RWPE2 (cell line): ENCODE measurements at regions not wholly inside any gene's neighbourhood (a gene's known extent, or its start where the extent isn't known, plus 50 kb on each side); places are given as distances from the start of the nearest gene placed in this dataset.

Experiments used
- ATAC-seq: fragments of 200-7000 bp; cut with Tn5 transposase; 3 replicates; pipeline ENCODE4 v1.9.1; 2021; ENCODE audit warnings: low read depth
- DNase-seq: peaks from one replicate; pipeline ENCODE4 v3.0.0-alpha.2; 2020; ENCODE audit warnings: low spot score
- H3K27ac ChIP-seq: fragments of 450-650 bp; 2 replicates; pipeline ENCODE4 v1.5.1; 2017; ENCODE audit warnings: mild to moderate bottlenecking; ENCODE audit not compliant: poor library complexity, severe bottlenecking
- H3K27me3 ChIP-seq: fragments of 250-450 bp; sonication (Bioruptor Pico); 2 replicates; pipeline ENCODE4 v1.5.1; 2021; ENCODE audit warnings: mild to moderate bottlenecking, moderate library complexity; ENCODE audit not compliant: insufficient read depth, poor library complexity, severe bottlenecking
- H3K36me3 ChIP-seq: fragments of 250-450 bp; sonication (Bioruptor Pico); 2 replicates; pipeline ENCODE4 v1.5.1; 2020; ENCODE audit warnings: low read depth, mild to moderate bottlenecking, moderate library complexity
- H3K4me1 ChIP-seq: fragments of 250-450 bp; sonication (Bioruptor Pico); 2 replicates; pipeline ENCODE4 v1.5.1; 2021; ENCODE audit warnings: mild to moderate bottlenecking, moderate library complexity; ENCODE audit not compliant: insufficient read depth, poor library complexity, severe bottlenecking
- H3K4me3 ChIP-seq: fragments of 250-450 bp; sonication (Bioruptor Pico); 2 replicates; pipeline ENCODE4 v1.5.1; 2021; ENCODE audit warnings: mild to moderate bottlenecking, moderate library complexity; ENCODE audit not compliant: severe bottlenecking
- H3K9me3 ChIP-seq: fragments of 250-450 bp; sonication (Bioruptor Pico); 2 replicates; pipeline ENCODE4 v1.5.1; 2021; ENCODE audit warnings: mild to moderate bottlenecking, moderate library complexity; ENCODE audit not compliant: severe bottlenecking
- CTCF ChIP-seq: fragments of 450-650 bp; IDR thresholded peaks from one replicate; pipeline ENCODE4 v1.5.1; 2017; ENCODE audit warnings: mild to moderate bottlenecking, moderate library complexity; ENCODE audit not compliant: poor library complexity, severe bottlenecking

- H3K36me3 ChIP-seq, result no peaks in the 10 kb centered on the region
- H3K4me3 ChIP-seq, result no peak overlapping the region
- ATAC-seq (peak; percentile 54; the same call in 1 of the 3 replicates), DNase-seq (no peak)
- no peaks in the 10 kb centered on the region for H3K27me3 ChIP-seq
- no peak for TF ChIP-seq CTCF
- peak overlapping the region; percentile 50 for H3K27ac ChIP-seq
- H3K4me1 ChIP-seq, result peaks cover 15% of the 10 kb centered on the region
- no peaks in the 10 kb centered on the region for H3K9me3 ChIP-seq
These were observed 261.5 kb downstream of the GPATCH2 start for GRCh38 chr1:217369271-217369981.

GRCh38 chr1:217364220-217364619 lies 266.7 kb downstream of the GPATCH2 start:
- no peak for DNase-seq
- ATAC-seq, result no peak
- no peak overlapping the region for H3K4me3 ChIP-seq
- no peaks in the 10 kb centered on the region for H3K27me3 ChIP-seq
- H3K27ac ChIP-seq, result no peak overlapping the region
- H3K9me3 ChIP-seq, result no peaks in the 10 kb centered on the region
- peaks cover 4% of the 10 kb centered on the region for H3K4me1 ChIP-seq
- no peaks in the 10 kb centered on the region for H3K36me3 ChIP-seq
- TF ChIP-seq CTCF, result no peak

DNA sequence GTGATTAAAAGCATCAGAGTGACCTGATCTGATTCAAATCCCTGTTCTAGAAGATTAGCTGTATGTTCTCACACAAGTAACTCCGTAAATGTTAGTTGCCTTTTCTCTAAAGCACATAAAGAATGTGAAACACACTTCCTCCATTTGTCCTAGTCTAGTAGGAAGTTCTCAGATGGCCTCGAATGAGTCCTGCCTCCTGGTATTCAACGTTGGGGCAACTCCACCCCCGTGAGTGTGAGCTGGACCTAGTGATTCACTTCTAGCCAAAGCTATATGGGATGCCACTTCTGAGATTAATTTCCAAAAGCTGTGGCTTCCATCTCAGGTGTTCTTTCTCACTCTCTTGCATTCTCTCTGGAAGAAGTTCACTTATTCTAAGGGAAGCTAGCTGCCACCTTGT lies 267.6 kb downstream of the GPATCH2 start:
- DNase-seq (no peak), ATAC-seq (peak; percentile 49; the same call in 2 of the 3 replicates)
- Histone ChIP-seq H3K4me3 (no peak overlapping the region), H3K27ac (no peak overlapping the region), H3K27me3 (no peaks in the 10 kb centered on the region), H3K4me1 (no peaks in the 10 kb centered on the region), H3K36me3 (no peaks in the 10 kb centered on the region), H3K9me3 (no peaks in the 10 kb centered on the region)
- no peak for TF ChIP-seq CTCF

DNA sequence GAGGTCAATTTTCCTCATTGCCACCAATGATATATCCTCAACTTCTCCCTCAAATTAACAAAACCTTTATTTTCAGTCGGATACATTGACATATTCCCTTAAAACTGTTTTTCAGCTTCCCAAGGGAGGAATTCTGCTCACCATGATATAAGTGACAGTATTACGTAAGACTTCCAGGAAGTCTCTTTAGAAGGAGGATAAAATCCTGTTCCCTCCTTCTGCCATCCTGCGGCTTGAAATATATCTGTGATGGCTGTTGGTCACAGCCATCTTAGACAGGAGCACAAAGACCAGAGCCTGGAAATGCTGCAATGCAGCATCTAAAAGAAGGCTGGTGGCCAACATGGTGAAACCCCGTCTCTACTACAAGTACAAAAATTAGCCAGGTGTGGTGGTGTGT lies 270.4 kb downstream of the GPATCH2 start:
- no peak overlapping the region for H3K4me3 ChIP-seq
- H3K4me1 ChIP-seq, result no peaks in the 10 kb centered on the region
- ATAC-seq (no peak), DNase-seq (no peak)
- no peaks in the 10 kb centered on the region for H3K36me3 ChIP-seq
- no peak for TF ChIP-seq CTCF
- no peak overlapping the region for H3K27ac ChIP-seq
- no peaks in the 10 kb centered on the region for H3K27me3 ChIP-seq
- no peaks in the 10 kb centered on the region for H3K9me3 ChIP-seq

DNA sequence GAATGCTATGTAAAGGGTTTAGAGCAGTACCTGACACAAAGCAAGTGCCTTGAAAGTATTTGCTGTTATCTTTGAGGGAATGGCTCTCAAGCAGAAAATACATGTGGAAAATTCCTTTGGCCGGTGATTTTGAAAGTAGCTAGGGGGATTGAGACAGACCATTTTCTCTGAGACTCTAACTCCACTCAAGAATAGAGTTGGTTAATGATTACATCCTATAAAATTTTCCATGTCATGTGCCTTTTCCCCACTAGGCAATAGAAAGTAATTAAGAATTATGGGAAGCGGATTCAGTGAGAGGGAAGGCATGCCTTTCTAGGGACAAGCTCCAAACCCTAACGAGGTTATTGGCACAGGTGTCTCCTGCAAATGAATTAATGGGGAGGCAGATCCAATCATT lies 276.0 kb downstream of the GPATCH2 start:
- no peaks in the 10 kb centered on the region for H3K36me3 ChIP-seq
- no peak for ATAC-seq
- H3K4me1 ChIP-seq, result no peaks in the 10 kb centered on the region
- no peak for TF ChIP-seq CTCF
- H3K27me3 ChIP-seq, result no peaks in the 10 kb centered on the region
- no peak overlapping the region for H3K4me3 ChIP-seq
- no peak for DNase-seq
- H3K27ac ChIP-seq, result no peak overlapping the region
- H3K9me3 ChIP-seq, result no peaks in the 10 kb centered on the region
